ENCODE measurements at regions not wholly inside any gene's neighbourhood (a gene's known extent, or its start where the extent isn't known, plus 50 kb on each side); places are given as distances from the start of the nearest gene placed in this dataset.
"Not testable (repeated sequence)": the region's sequence is repeated elsewhere in the genome, so short reads cannot be mapped to it uniquely, and the experiment has no call there.

DNA sequence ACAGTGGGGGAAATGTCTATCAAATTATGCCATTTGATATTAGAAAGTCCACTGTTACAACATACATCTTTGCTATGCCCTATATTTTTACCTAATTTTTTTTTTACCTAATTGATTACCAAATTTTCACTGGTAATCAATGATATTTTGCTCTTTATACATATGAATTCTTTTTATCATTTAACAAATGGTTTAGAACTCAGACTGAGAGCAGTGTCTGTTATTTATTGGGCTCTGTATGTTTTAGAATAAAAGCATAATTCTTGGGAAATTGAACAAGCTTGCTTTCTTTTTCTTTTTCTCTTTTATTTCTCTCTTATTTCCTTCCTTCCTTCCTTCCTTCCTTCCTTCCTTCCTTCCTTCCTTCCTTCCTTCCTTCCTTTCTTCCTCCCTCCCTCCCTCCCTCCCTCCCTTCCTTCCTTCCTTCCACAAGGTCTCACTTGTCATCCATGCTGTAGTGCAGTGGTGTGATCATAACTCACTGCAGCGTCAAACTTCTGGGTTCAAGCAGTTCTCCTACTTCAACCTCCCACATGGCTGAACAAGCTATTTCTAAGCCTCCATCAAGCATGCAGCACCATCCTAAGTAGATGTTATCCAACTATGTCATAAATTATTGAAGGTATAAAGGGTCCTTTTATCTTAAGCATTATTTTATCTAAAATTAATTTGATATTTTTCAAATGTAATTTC, 911.7 kb upstream of the CITED2 start:
- no peak for DNase-seq (ENCODE audit: low spot score)

- no peak for DNase-seq (ENCODE audit: low spot score)
Observed at GRCh38 chr6:140285471-140285870, 911.0 kb upstream of the CITED2 start.

DNA sequence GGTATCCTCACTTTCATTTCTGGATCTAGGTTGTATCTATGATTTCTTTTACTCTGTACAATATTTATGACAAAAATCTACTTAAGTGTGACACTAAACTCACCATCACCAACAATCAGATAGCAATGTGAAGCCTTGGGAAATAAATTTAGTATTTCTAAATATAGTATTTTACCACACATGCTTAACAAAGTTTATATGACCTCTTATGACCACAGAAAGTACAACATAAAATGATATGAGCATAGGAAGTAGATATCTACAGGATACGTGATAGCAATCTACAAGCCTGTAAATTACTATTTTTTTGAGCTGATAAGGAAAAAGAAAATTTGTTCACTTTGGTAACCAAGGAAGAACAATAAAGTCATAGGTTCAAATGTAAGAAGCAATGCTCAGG, 910.4 kb upstream of the CITED2 start:
- no peak for DNase-seq (ENCODE audit: low spot score)

DNA sequence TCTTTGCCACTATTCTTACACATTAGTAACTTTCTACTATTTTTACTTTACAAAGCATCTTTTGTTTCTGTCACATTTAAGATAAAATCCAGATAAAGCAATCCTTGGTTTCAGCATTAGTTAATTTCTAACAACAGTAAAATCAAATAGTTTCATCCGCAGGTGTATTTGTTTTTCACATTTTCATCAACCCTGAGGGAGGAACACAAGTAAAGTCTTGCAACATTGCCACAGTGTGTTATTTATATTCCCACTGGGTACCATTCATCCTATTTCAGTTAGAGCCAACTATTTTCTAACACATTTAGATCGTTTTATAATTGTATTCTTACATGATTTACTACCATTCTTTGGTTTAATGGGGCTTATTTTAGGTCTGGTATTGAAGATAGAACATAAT, 908.7 kb upstream of the CITED2 start:
- DNase-seq (ENCODE audit: low spot score) = no peak

DNA sequence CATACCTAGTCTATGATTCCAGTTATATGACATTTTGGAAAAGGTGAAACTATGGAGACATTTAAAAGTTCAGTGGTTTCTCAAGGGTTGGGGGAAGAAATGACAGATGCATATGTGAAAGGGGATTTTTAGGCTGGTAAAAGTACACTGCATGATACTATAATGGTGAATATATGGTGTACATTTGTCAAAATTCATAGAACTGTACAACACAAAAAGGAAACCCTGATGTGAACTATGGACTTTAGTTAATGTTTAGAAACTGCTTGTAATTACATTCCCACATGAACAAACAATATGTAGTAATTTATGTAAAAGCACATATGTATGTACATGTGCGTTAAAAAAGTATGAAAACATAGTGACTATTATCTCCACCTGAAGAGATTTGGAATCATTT, 907.3 kb upstream of the CITED2 start:
- DNase-seq (ENCODE audit: low spot score) = no peak

- no peak for DNase-seq (ENCODE audit: low spot score)
Observed at GRCh38 chr6:140281236-140281635, 906.8 kb upstream of the CITED2 start.

DNA sequence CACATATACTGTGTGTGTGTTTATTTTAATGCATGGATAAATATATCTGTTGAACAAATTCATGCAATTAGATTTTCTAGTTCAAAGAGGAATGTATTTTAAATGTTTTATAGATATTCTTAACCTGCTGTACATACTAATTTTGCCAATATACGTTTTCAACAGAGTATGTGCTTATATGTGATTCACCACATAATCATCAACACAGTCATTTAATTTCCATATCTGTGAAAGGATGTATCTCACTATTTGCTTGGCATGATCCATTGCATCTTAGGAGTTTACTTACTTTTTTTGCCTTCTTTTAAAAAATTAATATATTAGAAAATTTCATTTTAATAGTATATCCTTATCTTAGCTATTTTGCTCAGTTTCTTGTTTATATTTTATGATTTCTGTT, 902.3 kb upstream of the CITED2 start:
- no peak for DNase-seq (ENCODE audit: low spot score)

DNA sequence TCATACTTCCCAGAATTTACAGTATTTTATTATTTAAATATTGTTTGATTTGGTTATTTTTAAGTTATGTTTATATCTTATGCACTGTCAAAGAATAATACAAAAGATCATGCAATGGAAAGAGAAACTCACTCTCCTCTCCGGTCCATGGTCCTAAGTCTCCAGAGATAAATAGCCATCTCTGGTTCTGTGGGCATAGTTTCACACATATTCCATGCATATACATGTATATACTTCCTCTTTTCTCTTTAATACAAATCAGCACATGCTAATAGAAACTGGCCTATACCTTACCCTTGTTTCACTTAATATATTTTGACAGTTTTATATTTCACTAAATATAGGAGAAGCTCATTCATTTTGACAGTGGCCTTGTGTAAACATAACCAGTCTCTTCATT, 901.7 kb upstream of the CITED2 start:
- no peak for DNase-seq (ENCODE audit: low spot score)

DNA sequence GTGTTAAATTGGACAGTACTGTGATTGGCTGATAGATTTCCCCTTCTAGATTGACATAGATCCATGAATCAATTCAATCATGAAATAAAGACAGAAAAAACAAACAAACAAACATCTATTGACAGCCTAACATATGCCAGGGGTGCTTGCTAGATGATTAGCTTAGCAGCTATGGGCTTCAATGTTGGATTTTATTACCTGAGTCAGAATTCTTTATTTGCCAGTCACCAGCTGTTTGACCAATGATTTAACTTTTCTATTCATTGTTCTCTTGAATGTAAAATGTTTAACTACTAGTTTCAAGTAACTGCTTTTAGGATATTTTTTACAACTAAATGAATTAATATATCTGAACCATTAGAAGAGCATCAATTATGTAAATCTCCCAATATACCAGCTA, 901.3 kb upstream of the CITED2 start:
- no peak for DNase-seq (ENCODE audit: low spot score)

DNA sequence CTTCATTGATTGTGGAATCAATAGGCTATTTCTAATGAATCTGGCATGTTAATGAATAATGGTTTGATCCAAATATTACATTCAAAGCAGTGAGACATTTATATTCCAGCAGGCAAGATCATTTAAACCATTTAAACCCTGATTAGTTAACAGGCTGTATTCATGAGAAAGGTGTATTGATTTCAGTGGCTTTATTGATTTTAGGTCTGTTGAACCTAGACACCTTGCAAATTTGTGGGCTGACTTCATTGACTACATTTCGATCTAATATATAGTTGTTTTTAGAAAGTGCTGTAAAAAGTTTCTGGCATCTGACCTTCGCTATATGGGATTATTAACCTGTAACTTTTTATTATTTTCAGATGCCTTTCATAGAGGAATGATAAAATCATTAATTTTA, 900.1 kb upstream of the CITED2 start:
- DNase-seq (ENCODE audit: low spot score) = no peak

- no peak for DNase-seq (ENCODE audit: low spot score)
Observed at GRCh38 chr6:140271759-140272377, 897.4 kb upstream of the CITED2 start.

GRCh38 chr6:140269591-140270165, 895.2 kb upstream of the CITED2 start:
- no peak for DNase-seq (ENCODE audit: low spot score)

GRCh38 chr6:140264431-140264830, 890.0 kb upstream of the CITED2 start:
- DNase-seq (ENCODE audit: low spot score) = no peak

DNA sequence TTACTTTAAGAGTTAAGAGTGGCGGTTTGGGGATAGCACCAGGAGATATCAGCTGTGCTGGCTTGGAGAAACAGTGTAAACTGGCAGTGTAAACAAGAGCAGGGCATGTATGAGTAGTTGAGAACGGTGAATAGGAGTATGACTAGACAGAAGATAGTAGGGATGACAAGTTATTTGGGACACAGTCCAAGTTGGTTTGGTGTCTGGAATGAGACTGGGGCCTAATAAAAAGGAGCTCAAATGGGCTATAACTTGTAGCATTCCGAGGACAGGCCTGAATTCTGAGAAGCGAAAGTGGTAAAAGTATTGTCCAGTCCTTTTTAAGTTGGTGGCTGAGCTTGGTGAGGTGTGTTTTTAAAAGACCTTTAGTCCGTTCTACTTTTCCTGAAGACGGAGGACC, 883.9 kb upstream of the CITED2 start:
- not testable (repeated sequence) for DNase-seq (ENCODE audit: low spot score)

DNA sequence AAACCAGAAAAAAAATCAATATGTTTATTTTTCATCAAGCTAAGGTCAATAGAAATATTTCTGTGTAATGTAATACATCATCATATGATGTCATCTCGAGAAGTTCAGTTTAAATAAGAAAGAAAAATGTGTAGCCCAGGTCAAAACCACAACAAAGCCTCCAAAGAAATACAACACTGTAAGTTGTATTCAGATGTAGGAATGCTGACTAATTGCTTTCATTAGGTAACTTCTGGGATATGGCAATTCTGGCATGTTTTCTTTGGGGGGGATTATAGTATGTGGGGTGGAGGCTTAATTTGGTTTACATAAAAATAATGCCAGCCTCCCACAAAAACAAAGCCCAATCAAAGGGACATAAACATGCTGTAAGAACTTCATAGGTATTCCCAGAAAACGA, 881.8 kb upstream of the CITED2 start:
- no peak for DNase-seq (ENCODE audit: low spot score)

GRCh38 chr6:140253096-140253495, 878.6 kb upstream of the CITED2 start:
- no peak for DNase-seq (ENCODE audit: low spot score)

DNA sequence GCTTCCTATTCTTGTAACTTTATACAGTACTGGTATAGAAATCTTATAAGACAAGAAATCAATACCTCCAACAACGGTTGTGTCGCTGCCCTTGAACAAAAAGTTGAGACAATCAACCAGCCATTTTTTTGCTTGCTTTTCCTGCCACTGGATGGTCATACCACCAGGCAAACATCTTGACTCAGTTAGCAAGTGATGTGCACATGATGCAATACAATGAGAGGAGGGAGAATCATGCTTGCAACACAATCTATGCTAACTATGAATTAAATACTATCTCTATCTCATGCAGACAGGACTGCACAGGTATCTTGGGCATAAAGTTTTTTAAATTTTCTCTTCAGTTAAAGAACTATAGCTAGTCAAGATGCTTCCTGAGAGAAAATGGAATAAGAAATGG, 877.7 kb upstream of the CITED2 start:
- DNase-seq (ENCODE audit: low spot score) = no peak

- DNase-seq (ENCODE audit: low spot score) = no peak
Observed at GRCh38 chr6:140245296-140246040, 871.0 kb upstream of the CITED2 start.

GRCh38 chr6:140237251-140237650, 862.8 kb upstream of the CITED2 start:
- no peak for DNase-seq (ENCODE audit: low spot score)

GRCh38 chr6:140236732-140237131, 862.3 kb upstream of the CITED2 start:
- no peak for DNase-seq (ENCODE audit: low spot score)

DNA sequence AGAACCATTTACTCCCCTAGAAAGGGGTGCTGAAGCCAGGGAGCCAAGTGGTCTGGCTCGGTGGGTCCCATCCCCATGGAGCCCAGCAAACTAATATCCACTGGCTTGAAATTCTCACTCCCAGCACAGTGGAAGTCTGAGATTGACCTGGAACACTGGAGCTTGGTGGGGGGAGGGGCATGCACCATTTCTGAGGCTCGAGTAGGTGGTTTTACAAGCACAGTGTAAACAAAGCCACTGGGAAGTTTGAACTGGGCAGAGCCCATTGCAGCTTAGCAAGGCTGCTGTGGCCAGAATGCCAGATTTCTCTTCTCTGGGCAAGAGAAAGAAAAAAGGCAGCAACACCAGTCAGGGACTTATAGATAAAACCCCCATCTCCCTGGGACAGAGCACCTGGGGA, 855.8 kb upstream of the CITED2 start:
- DNase-seq (ENCODE audit: low spot score) = no peak

- no peak for DNase-seq (ENCODE audit: low spot score)
Observed at GRCh38 chr6:140228491-140228890, 854.0 kb upstream of the CITED2 start.
